SH-SY5Y (cell line): ENCODE measurements at regions not wholly inside any gene's neighbourhood (a gene's known extent, or its start where the extent isn't known, plus 50 kb on each side); places are given as distances from the start of the nearest gene placed in this dataset.

Experiments used
- GATA2 ChIP-seq: IDR thresholded peaks from 2 replicates; pipeline ENCODE4 v1.6.1; 2011; ENCODE audit warnings: mild to moderate bottlenecking, low read depth, low read length
- GATA3 ChIP-seq: IDR thresholded peaks from 2 replicates; pipeline ENCODE4 v1.6.1; 2011; ENCODE audit warnings: low read depth, mild to moderate bottlenecking, low read length, moderate library complexity

GRCh38 chr2:6421888-6422287, 443.8 kb downstream of the CMPK2 start:
- TF ChIP-seq GATA2 = no peak
- TF ChIP-seq GATA3 = no peak
